ENCODE measurements at regions not wholly inside any gene's neighbourhood (a gene's known extent, or its start where the extent isn't known, plus 50 kb on each side); places are given as distances from the start of the nearest gene placed in this dataset.

DNA sequence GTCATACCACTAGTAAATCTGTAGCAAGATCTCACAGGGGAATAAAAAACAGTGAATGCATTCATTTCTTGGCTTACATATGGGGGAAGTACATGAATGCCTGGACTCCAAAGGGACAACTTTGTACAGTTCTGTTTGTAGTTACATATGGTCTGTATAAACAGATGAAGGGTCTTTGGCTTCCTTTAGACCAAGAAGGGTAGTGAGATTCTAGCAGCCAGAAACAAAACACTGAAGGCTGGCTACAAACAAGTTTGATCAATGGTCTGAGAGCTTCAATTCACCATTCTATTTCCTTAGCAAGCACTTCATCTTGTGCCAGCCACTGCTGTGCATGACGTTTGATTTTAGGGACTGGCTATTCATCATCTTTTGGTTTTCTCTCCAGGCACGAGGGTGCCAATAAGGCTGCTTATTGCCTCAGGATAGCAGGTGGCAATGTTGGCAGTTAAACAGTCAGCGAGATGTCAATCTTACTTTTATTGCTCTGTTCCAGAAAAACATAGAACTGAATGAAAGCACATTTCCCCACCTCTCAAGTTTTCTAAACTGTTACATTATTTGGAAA is 313.7 kb upstream of the COL8A1 start:
- Mint-ChIP-seq H3K27ac (no peak overlapping the region), H3K4me1 (ENCODE audit: low read depth) (no peaks in the 10 kb centered on the region), H3K27me3 (no peaks in the 10 kb centered on the region), H3K9me3 (no peaks in the 10 kb centered on the region), H3K4me3 (no peak overlapping the region), H3K36me3 (ENCODE audit: low read depth) (no peaks in the 10 kb centered on the region)
- ATAC-seq (no peak), DNase-seq (no peak)
- intact Hi-C loops (cut with micrococcal nuclease): no loop called here
- TF ChIP-seq, protein P1, sequence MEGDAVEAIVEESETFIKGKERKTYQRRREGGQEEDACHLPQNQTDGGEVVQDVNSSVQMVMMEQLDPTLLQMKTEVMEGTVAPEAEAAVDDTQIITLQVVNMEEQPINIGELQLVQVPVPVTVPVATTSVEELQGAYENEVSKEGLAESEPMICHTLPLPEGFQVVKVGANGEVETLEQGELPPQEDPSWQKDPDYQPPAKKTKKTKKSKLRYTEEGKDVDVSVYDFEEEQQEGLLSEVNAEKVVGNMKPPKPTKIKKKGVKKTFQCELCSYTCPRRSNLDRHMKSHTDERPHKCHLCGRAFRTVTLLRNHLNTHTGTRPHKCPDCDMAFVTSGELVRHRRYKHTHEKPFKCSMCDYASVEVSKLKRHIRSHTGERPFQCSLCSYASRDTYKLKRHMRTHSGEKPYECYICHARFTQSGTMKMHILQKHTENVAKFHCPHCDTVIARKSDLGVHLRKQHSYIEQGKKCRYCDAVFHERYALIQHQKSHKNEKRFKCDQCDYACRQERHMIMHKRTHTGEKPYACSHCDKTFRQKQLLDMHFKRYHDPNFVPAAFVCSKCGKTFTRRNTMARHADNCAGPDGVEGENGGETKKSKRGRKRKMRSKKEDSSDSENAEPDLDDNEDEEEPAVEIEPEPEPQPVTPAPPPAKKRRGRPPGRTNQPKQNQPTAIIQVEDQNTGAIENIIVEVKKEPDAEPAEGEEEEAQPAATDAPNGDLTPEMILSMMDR (IDR thresholded peaks at IDR 0.05): no peak
- ChIA-PET POLR2A (interaction anchor here (0.9 kb wide), 1 partner anchor 107 kb away, joined by 3 read pairs; no protein-coding TSS in a partner anchor), CTCF (no interaction called here)

DNA sequence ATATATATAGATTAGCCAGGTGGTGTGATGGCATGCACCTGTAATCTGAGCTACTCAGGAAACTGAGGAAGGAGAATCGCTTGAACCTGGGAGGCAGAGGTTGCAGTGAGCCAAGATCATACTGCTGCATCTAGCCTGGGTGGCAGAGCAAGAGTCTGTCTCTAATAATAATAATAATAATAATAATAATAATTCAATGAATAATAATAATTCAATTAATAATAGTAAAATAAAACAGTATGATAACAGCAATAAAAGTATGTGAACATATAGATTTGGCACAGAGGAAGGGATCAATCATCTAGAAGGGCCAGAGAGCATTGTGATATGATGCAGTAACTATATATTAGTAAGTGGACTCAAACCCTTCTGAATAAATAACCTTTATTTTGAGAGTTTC is 314.5 kb upstream of the COL8A1 start:
- TF ChIP-seq, protein P1 (IDR thresholded peaks at IDR 0.05): no peak
- CTCF ChIA-PET: no interaction called here
- Mint-ChIP-seq H3K27me3 (no peaks in the 10 kb centered on the region), H3K4me1 (ENCODE audit: low read depth) (no peaks in the 10 kb centered on the region), H3K36me3 (ENCODE audit: low read depth) (no peaks in the 10 kb centered on the region), H3K4me3 (no peak overlapping the region), H3K9me3 (no peaks in the 10 kb centered on the region), H3K27ac (no peak overlapping the region)
- POLR2A ChIA-PET: no interaction called here
- intact Hi-C loops (cut with micrococcal nuclease): no loop called here
- ATAC-seq (no peak), DNase-seq (no peak)

DNA sequence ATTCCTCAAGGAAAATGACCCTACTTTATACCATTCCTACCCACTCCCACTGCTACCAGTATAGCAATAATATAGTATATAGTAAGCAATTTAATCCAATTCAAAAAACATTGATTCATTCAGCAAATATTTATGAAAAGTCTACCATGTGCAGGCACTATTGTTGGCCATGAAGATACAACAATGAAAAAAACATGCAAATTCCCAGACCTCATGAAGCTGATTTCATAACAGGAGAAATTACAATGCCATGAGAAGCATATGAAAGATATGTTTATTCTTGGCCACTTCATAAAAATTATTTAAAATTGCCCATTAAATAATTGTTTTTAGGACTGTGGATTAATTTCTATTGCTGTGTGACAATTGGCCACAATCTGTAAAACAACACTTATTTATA is 315.8 kb upstream of the COL8A1 start:
- DNase-seq (no peak), ATAC-seq (no peak)
- ChIA-PET POLR2A (no interaction called here), CTCF (no interaction called here)
- TF ChIP-seq, protein P1 (IDR thresholded peaks at IDR 0.05): no peak
- Mint-ChIP-seq H3K9me3 (no peaks in the 10 kb centered on the region), H3K4me1 (ENCODE audit: low read depth) (no peaks in the 10 kb centered on the region), H3K27ac (no peak overlapping the region), H3K4me3 (no peak overlapping the region), H3K36me3 (ENCODE audit: low read depth) (no peaks in the 10 kb centered on the region), H3K27me3 (no peaks in the 10 kb centered on the region)
- intact Hi-C loops (cut with micrococcal nuclease): no loop called here

DNA sequence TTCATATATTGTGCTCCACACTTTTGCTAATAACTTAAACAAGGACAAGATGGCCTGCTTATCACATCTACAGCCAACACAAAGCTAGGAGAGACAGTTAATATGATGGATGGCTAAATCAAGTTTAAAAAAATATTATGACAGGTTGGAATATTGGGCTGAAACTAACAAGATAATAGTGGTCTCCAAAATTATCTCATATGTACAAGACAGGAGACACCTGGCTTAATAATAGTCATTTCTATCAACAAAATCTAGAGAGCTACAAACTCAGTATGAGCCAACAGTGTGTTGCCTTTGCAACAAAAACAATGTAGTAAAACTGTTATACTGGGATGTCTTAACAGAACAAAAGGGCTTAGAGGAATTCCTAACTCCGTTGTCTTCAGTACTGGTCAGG is 317.1 kb upstream of the COL8A1 start:
- intact Hi-C loops (cut with micrococcal nuclease): no loop called here
- Mint-ChIP-seq H3K9me3 (no peaks in the 10 kb centered on the region), H3K36me3 (ENCODE audit: low read depth) (no peaks in the 10 kb centered on the region), H3K27me3 (no peaks in the 10 kb centered on the region), H3K4me1 (ENCODE audit: low read depth) (no peaks in the 10 kb centered on the region), H3K4me3 (no peak overlapping the region), H3K27ac (no peak overlapping the region)
- DNase-seq (no peak), ATAC-seq (no peak)
- CTCF ChIA-PET: no interaction called here
- TF ChIP-seq, protein P1 (IDR thresholded peaks at IDR 0.05): no peak
- POLR2A ChIA-PET: interaction anchor here (0.6 kb wide), 1 partner anchor 125 kb away, joined by 4 read pairs; no protein-coding TSS in a partner anchor

DNA sequence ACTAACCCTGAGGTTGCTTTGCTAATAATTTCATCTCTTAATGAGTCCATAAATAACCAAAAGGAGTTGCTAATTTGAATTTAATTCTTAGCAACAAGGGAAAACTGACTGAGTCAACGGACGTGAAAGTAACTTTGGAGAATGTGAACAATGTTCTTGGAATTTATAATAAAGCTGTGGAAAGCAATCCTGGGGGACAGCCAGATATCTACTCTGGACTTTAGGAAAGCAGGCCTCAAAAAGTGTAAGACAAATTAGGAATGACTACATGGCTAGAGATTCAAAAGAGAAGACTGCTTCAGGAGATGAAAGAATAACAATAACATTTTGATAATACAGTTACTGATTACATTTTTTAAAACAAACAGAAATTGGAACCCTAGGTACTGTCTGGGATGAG is 318.4 kb upstream of the COL8A1 start:
- intact Hi-C loops (cut with micrococcal nuclease): no loop called here
- H3K36me3 Mint-ChIP-seq (ENCODE audit: low read depth): no peaks in the 10 kb centered on the region
- DNase-seq: no peak
- H3K9me3 Mint-ChIP-seq: no peaks in the 10 kb centered on the region
- no peak for ATAC-seq
- H3K4me3 Mint-ChIP-seq: no peak overlapping the region
- no peak overlapping the region for H3K27ac Mint-ChIP-seq
- no peaks in the 10 kb centered on the region for H3K4me1 Mint-ChIP-seq (ENCODE audit: low read depth)
- no peaks in the 10 kb centered on the region for H3K27me3 Mint-ChIP-seq
- TF ChIP-seq, protein P1 (IDR thresholded peaks at IDR 0.05): no peak
- ChIA-PET CTCF (no interaction called here), POLR2A (no interaction called here)
